H1 (cell line): ENCODE measurements at regions not wholly inside any gene's neighbourhood (a gene's known extent, or its start where the extent isn't known, plus 50 kb on each side); places are given as distances from the start of the nearest gene placed in this dataset.

Experiments used
- CREB1 ChIP-seq: IDR thresholded peaks from 2 replicates; pipeline ENCODE4 v1.6.1; 2012; ENCODE audit warnings: inconsistent platforms
- JUND ChIP-seq: IDR thresholded peaks from 2 replicates; pipeline ENCODE4 v1.6.1; 2011; ENCODE audit warnings: mild to moderate bottlenecking, improper control_type of control experiment, low read length
- POLR2A ChIP-seq, 2 experiments: IDR thresholded peaks; 1 replicate in 1 of 2; 2 replicates in 1 of 2; pipeline ENCODE4 v1.6.1; 2011; ENCODE audit warnings: low read depth in 2 of 2, low read length in 2 of 2, mild to moderate bottlenecking in 2 of 2; ENCODE audit errors: control extremely low read depth in 1 of 2
- RAD21 ChIP-seq, 2 experiments: IDR thresholded peaks in 1 of 2; conservative IDR thresholded peaks in 1 of 2; 2 replicates each; pipeline ENCODE4 v1.6.1; 2011; ENCODE audit warnings: low read depth in 2 of 2, low read length in 2 of 2, improper control_type of control experiment in 1 of 2, inconsistent platforms in 1 of 2, mild to moderate bottlenecking in 1 of 2, moderate library complexity in 1 of 2
- SUZ12 ChIP-seq: fragments of 200-600 bp; sonication (generic); IDR thresholded peaks from 2 replicates; pipeline ENCODE4 v1.6.1; 2012; ENCODE audit warnings: mild to moderate bottlenecking, inconsistent platforms, low read length, moderate library complexity, mixed read lengths
- TF ChIP-seq, protein P1 (sequence below), 3 experiments: IDR thresholded peaks; 1 replicate in 2 of 3; 2 replicates in 1 of 3; pipeline versions ENCODE4 v1.5.1 to v1.6.1; 2011; ENCODE audit warnings: low read length in 3 of 3, mild to moderate bottlenecking in 3 of 3, inconsistent platforms in 2 of 3, low read depth in 1 of 3, moderate library complexity in 1 of 3; ENCODE audit not compliant: insufficient read depth in 1 of 3; ENCODE audit errors: control extremely low read depth in 1 of 3

GRCh38 chrX:42463706-42464490, 314.1 kb downstream of the PPP1R2C start:
- TF ChIP-seq, protein P1, sequence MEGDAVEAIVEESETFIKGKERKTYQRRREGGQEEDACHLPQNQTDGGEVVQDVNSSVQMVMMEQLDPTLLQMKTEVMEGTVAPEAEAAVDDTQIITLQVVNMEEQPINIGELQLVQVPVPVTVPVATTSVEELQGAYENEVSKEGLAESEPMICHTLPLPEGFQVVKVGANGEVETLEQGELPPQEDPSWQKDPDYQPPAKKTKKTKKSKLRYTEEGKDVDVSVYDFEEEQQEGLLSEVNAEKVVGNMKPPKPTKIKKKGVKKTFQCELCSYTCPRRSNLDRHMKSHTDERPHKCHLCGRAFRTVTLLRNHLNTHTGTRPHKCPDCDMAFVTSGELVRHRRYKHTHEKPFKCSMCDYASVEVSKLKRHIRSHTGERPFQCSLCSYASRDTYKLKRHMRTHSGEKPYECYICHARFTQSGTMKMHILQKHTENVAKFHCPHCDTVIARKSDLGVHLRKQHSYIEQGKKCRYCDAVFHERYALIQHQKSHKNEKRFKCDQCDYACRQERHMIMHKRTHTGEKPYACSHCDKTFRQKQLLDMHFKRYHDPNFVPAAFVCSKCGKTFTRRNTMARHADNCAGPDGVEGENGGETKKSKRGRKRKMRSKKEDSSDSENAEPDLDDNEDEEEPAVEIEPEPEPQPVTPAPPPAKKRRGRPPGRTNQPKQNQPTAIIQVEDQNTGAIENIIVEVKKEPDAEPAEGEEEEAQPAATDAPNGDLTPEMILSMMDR (IDR thresholded peaks at IDR 0.05; ENCODE audit: control extremely low read depth in 1 of 3, insufficient read depth in 1 of 3, low read depth in 1 of 3, low read length in 3 of 3), result no peak
- TF ChIP-seq JUND (no peak), CREB1 (no peak), POLR2A (IDR thresholded peaks at IDR 0.05; ENCODE audit: control extremely low read depth in 1 of 2, low read depth in 2 of 2, low read length in 2 of 2) (no peak), RAD21 (IDR thresholded peaks at IDR 0.05 in 1 of 2, conservative IDR thresholded peaks at IDR 0.05 in 1 of 2; ENCODE audit: low read depth in 2 of 2, low read length in 2 of 2) (no peak), SUZ12 (no peak)
